AG08396 (cell line): ENCODE measurements at regions not wholly inside any gene's neighbourhood (a gene's known extent, or its start where the extent isn't known, plus 50 kb on each side); places are given as distances from the start of the nearest gene placed in this dataset.

Experiments
- DNase-seq: peaks from one replicate; pipeline ENCODE4 v3.0.0; 2012; ENCODE audit warnings: low spot score, mixed read lengths

DNA sequence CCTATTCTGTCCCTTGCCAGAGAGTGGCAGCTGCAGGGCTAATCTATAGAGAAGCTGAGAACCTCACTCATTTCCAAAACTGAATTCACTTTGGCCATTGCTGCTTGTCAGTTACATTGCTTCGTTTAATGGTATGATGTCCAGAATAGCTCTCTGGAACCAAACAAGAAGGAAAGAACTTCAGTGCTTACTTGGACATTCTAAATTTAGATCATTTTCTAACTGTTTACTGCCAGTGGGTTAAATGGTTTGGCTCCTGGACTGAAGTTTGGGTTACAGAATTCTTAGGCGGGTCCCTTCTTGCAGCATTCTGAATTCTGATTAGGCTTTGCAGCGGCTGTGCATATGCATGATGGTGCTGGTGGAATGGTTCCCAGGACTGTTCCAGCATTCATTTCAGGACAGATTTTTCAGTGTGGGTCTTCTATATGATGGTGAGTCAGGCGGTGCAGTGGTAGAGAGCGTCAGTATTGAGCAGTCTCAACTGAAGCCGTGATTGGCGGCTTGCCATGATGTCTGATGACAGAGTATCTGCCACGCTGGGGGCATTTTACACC is 148.7 kb downstream of the DYRK2 start:
- DNase-seq, result peak; percentile 53

DNA sequence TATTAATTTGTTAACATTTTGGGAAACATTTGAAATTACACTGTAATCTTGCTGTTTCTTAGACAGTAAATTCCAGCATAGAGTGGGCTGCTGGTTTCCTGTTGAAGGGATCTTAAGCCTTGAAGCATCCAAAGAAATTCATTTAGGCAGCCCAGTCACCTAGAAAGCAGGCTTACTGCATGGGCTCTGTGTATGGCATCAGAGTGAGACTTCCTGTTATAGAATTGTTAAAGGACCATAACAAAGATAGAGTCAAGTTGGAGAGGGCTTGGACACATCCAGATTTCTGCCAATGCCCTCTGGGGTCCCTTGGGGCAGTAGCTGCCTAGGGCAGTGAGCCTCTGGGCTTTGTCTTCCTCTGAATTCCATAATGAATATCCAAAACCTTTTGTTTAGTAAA is 149.2 kb downstream of the DYRK2 start:
- no peak for DNase-seq

DNA sequence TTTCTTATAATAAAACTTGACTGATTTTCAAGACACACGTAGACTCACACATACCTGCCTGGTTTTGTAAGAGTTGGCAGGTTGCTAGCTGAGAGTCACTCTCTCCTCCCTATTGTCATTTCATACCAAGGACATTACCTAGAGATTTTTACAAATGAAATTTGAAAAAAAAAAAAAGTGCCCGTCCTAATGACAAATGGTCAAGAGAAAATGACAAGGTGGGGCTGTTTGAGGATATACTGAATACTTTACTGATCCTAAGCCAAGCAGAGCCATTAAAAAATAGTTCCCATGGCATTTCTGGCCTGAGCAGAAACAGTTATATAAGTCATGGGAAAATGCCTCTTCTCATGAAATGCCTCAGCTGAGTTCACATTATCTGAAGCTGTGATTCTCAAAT is 150.2 kb downstream of the DYRK2 start:
- DNase-seq, result no peak

DNA sequence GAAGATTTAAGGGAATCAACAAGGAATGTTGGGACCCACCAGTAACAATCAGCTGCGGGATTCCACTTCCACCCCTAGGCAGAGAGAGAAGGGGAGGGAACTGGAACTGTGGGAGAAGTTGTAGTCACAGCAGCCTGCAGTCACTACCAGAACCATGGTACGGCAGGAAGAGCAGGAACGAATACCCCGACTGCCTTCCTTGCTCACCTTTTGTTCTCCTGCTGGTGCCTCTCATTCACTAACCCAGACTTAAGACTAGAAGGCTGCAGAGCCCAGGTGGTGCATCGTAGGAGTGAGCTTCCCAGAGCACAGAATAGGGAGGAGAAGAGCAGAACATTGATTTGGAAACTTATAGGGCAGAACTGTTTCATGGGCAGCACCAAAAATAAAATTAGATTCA is 154.2 kb downstream of the DYRK2 start:
- no peak for DNase-seq

DNA sequence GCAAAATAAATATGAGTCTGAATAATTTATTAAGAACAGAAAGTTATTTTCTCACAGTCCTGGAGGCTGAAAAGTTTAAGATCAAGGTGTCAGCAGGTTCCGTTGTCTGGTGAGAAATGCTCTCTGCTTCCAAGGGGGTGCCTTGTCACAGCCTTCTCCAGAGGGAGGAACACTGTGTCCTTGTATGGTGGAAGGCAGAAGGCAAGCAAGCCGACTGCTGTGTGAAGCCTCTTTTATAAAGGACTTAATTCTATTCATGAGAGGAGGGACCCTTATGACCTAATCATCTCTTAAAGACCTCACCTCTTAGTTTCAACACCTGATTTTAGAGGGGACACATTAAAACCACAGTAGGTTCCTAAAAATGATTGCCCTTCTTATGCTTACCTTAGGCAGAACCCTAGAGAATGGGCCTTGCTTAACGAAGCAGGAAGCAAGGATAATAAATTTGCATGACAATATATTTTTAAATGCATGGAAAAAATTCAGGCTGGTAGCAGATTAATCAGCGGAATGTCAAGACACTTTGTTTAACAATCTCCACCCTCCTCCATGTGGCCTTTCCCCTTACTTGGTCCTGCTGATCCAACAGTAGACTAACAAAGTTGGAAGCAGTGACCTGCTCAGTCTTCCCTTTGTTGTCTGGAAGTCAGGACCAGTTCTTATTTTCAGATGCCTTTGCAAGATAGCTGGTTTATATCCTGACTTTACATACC is 154.9 kb downstream of the DYRK2 start:
- DNase-seq, result no peak

DNA sequence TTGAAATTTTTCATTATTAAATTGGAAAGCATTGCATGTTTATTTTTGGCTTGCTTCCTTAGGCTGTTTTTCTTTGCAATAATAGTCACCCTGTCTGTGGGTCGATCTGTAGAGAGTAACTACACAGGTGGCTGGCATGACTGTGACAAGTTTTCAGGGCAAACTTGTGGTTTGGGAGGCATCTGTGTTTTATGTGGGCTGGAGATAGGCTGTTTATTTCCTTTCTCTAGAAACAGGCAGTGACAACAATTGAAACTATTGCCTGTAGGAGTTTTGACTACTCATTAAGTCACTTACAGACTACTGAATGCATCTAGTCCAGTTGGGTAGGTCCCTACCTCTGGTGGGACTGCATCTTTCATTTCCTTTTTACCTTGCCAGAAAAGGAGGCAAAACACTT is 155.6 kb downstream of the DYRK2 start:
- DNase-seq, result no peak

DNA sequence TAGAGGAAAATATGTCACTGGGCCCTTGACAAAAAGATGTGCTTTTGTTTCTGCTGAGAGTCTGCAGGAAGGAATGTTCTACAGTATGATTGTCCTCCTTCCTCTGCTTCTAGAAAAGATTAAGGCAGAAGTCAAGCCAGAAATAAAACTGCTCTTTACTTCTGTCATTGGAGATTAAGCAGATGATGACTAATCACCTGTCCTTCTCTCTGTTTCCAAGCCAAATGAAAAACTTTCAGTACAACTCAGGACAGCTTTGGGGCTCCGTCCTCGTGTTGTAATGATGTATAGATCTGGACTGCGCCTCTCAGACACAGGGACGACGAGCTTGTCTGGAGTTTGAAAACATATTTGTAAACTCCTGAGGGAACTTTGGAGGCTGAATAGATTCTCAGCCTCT is 159.3 kb downstream of the DYRK2 start:
- no peak for DNase-seq

DNA sequence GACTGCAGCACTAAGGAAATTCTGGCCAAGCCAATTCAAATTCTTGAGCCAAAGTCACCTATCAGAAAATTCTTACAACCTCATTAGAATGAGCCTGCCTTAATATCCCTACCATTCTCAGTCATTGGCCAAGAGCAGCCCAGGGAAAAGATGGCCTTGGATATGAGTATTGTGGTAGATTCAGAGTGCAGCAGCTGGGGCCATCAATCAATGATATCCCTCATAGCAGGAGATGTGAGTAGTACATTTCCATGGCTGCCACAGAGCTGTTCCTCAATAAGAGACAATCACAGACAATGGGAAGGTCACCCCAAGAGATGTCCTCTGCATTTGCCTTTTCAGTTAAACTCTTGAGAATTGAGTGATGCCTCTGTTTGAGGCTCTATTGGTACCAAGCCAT is 161.6 kb downstream of the DYRK2 start:
- DNase-seq, result no peak

DNA sequence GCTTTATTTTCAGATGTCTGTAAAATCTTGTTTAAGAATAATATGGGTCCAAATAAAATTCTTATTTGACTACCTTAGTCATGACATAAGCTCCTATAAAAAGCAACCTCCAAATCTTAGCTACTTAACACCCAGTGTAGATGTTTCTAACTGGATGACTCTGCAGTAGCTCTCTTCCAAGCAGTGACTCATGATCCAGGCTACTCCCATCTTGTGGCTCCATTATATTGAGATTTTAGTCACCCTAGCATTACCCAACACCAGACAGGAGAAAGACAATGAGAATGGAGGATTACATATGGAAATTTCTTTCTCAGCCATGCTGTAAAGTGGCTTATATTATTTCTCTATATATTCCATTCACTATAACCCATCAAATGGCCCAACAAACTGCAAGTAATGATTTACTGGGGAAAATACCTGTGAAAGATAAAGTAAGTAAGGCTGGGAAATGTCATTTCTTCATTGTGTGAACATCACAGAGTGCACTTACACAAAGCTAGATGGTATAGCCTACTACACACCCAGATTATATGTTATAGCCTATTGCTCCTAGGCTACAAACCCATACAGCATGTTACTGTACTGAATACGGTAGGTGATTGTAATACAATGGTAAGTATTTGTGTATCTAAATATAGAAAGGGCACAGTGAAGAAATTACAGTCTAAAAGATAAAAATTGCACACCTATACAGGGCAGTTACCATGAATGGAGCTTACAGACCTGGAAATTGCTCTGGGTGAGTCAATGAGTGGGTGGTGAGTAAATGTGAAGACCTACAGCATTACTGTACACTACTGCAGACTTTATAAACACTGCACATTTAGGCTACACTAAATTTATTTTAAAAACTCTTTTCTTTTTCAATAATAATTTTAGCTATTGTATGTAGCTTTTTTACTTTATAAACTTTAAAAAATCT is 163.2 kb downstream of the DYRK2 start:
- peak; percentile 14 for DNase-seq

DNA sequence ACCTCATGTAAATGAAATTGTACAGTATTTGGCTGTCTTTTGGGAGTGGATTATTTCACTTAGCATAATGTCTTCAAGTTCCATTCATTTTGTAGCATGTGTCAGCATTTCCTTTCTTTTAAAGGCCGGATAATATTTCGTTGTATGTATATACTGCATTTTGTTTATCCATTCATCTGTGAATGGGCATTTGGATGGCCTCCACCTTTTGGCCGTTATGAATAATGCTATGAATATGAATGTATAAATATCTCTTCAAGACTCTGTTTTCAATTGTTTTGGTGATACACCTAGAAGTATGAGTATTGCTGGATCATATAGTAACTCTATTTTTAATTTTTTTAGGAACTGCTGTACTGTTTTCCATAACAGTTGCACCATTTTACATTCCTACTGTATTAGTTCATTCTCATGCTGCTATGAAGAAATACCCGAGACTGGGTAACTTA is 164.9 kb downstream of the DYRK2 start:
- no peak for DNase-seq

DNA sequence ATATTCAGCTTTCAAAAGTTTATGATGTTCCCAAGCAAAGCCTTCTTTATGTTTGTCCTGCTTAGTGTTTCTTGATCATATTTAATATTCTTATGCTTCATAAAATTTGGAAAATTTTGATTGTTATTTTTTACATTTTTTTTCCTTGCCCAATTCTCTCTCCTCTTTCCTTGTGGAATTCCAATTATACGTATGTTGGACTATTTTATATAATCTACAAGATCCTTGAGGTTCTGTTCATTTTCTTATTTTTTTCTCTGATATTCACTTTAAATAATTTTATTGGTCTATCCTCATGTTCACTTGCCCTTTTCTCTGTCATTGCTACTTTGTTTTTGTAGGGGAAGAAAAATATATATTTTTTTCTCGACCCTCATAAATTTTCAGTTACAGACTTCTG is 167.7 kb downstream of the DYRK2 start:
- no peak for DNase-seq

DNA sequence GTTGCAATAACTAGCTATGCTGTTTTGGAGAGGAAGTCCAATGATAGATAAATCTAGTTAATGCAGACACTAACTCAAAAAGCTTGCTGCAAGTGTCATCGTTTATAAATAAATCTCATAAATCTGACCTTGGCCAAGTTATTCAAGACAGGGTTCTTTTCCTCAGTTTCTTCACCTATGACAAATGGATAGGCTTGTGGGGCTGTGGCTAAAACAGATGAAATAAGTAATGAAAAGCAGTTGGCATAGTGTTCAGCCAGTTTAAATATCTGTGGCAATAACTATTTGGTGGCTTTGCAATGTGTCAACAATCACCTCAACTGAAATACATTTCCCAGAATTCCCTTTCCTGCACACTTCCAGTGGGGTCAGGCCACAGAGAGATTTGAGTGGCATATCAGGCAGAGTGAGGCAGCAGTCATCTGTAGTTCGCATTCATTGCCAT is 169.9 kb downstream of the DYRK2 start:
- DNase-seq, result no peak

DNA sequence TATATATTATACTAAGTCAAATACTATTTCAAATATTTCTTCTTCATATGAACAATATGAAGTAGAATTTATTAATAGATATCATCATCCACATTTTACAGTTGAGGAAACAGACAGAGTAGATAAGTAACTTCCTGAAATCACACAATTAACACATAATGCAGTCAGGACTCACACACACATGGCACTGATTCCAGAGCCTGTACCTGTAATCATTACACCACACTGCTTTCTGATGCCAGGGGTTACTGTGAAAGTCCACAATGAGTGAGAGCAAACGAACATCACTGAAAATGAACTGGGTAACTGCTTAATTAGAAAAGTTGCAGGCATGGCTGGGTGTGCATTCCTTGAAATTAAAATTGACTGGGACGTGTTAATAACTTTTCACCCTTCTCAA is 169.3 kb upstream of the IFNG-AS1 start:
- DNase-seq, result no peak

DNA sequence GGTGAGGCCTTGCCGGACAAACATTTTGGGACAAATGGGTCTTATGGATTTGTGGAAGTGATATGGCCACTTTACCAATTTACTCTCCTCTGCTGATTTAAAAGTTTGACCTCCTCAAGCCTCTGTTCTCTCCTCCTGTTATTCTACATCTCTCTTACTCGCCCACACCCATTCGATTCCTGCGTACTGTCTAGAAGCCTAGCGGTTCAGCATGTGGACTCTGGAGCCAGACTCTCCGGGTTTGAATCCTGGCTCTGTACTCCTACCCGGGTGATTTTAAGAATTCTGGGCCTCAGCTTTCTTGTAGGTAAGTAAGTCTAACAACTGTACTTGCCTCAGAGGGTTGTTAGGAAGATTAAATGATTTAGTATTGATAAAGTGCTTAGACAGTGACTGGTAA is 168.6 kb upstream of the IFNG-AS1 start:
- no peak for DNase-seq

DNA sequence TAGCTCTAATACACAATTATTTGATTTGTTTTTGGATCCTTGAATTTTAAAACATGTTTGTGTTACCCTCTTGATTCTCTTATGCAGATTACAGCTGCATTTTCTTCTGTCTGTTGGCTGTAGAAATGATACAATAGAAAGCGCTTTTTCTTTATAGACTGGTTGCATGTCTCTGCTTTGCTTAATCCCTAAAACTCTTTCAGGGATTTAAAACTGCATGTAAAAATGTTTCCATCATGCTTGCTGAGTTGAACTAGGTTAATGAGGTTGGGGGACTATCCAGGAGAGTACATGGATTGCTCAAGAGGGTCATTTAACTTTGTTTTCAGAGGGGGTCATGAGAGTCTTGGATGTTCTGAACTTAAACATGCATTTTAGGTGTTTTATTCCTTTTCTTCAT is 166.4 kb upstream of the IFNG-AS1 start:
- no peak for DNase-seq

DNA sequence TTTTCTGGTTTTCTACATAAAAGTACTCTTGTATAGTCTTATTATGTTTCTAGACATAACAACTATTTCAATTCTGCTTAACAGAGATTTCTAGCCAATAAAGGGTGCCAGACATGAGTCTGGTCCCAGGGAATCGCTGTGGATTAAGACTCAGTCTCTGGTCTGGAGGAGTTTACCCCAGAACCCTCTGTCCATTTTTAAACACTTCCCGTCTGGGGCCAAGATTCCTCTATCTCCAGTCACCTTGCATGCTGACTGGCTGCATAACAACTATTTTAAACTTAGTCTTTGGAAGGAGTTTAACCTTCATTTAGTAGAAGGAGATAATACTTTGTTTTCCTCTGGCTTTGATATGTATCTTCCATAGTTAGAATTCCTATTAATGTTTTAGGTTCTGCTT is 163.1 kb upstream of the IFNG-AS1 start:
- DNase-seq, result no peak

DNA sequence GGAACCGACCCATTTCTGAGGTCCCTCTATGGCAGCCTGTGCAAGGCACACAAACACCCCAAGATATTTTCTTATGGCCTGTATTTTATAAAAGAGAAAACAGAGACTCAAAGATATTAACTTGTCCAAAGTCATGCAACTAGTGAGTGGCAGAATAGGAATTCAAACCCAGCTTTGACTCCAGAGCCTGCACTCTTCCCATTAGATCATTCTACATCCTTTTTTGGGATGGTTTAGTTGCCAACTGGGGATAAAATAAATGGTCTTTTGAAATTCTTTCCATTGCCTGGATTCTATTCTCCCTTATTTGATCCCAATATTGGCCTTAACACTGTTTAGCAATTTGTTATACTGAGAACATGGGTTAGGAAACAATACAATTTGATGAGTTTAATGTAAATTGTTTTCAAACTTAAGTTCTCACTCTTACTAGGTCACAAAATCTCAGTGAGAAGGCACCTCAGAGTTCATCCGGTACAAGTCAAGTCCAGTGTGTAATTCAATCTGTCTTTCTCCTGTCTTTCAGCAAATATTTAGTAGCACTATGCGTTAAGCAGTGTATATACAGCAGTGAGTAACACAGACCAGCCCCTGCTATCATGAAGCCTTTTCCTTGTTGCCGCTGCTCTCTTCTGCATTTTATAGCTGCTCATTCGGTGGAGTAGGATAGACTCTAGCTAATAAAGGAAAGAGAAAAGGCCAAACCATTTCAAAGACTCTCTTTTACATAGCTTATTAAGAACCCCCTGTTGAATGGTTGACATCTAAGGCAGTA is 162.1 kb upstream of the IFNG-AS1 start:
- peak; percentile 12 for DNase-seq

DNA sequence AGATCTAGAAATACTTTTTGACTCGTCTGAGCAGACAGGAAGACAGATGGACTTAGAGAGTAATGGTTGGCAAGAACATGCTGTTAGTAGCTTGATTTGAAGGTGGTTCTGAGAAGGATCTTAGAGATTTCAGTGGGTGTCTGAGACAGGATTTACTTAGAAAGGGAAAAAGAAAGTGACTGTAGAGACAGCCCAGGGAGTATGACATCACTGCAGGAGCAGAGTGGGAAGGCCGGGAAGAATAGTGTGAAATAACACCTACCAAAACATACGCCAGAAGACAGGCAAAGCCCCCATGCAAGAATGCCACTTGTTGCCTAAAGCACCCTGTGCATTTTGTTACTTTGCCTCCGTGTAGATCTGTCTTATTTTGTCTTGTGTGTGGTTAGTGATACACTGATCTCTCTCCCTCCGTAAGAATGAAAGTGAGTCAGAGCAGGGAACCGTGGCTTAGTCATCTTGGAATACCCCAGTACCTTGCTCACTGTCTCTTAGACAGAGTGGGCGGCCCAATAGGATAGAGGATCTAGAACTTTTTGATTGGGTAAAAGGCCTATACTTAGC is 161.3 kb upstream of the IFNG-AS1 start:
- DNase-seq, result peak; percentile 85

DNA sequence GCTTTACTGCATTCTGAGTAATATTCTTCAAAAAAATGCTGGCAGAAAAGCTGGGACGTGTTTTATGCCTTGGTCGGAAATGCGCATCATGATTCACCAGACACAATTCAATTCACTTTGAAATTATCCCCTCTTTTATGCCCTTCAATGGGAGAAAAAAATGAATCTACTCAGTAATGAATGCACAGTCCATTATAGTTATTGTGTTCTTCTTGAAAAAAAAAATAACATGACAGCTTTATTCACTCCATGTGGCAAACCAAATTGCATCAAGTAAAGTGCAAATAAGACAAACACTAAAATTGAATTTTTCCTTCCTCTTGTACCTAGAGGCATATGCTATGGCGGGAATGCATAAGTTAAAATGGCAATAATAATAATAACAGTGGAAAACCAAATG is 159.4 kb upstream of the IFNG-AS1 start:
- no peak for DNase-seq

DNA sequence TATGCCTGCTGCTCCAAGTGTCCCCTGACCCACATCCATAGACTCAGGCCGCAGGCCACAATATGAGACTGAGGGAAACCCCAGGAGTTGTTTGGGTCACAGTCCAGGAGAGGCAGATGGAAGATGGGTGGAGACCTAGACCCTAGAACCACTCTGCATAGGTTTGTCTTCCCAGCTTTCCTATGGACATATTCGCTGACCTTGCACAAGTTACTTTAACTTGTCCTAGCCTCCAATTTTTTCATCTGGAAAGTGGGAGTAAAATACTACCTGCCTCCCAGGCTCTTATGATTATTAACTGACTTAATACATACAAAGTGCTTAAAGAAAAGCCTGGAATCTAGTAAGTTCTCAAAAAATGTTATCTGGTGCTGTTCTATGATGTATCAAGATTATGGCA is 157.1 kb upstream of the IFNG-AS1 start:
- no peak for DNase-seq

DNA sequence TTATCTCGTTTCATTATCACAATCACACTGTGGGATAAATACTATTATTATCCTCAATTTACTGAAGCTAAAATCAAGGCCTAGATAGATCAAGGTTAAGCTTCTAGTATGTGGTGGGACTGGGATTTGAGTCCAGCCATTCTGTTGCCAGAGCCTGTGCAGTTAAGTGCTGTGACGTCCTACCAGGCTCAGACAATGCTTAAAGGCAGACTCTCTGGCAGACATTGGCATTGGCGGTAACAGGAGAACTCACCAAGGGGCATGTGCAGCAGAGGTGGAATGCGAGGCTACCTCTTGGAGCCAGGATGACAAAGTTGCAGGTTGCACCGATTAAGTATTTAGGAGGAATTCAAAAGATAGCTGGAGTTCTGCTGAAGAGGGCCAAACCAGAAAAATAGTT is 155.6 kb upstream of the IFNG-AS1 start:
- DNase-seq, result no peak

DNA sequence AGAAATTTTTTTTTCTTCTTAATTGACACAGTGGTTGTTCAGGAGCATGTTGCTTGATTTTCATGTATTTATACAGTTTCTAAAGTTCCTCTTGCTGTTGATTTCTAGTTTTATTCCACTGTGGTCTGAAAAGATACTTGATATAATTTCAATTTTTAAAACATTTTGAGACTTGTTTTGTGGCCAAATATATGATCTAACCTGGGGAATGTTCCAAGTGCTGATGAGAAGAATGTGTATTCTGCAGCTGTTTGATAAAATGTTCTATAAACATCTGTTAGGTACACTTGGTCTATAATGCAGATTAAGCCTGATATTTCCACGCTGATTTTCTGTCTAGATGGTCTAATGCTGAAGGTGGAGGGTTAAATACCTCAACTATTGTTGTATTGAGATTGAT is 151.4 kb upstream of the IFNG-AS1 start:
- no peak for DNase-seq
